Muscle layer of duodenum (tissue), 2 donors: ENCODE measurements at regions not wholly inside any gene's neighbourhood (a gene's known extent, or its start where the extent isn't known, plus 50 kb on each side); places are given as distances from the start of the nearest gene placed in this dataset.
"Not testable (repeated sequence)": the region's sequence is repeated elsewhere in the genome, so short reads cannot be mapped to it uniquely, and the experiment has no call there.

Source experiments
- H3K27ac ChIP-seq: one replicate; pipeline ENCODE4 v1.7.0; 2013; ENCODE audit warnings: mild to moderate bottlenecking, low read length
- H3K27me3 ChIP-seq: one replicate; pipeline ENCODE4 v1.7.0; 2013; ENCODE audit warnings: low read depth, mild to moderate bottlenecking, control low read depth, low read length
- H3K36me3 ChIP-seq, 2 donors: one replicate each; pipeline ENCODE4 v1.7.0; 2013; ENCODE audit warnings: low read length in 2 of 2, control low read depth in 1 of 2, mild to moderate bottlenecking in 1 of 2; ENCODE audit not compliant: insufficient read depth in 2 of 2, control insufficient read depth in 1 of 2
- H3K4me1 ChIP-seq, 2 donors: one replicate each; pipeline ENCODE4 v1.7.0; 2013; ENCODE audit warnings: low read length in 2 of 2, mild to moderate bottlenecking in 2 of 2, control low read depth in 1 of 2, moderate library complexity in 1 of 2; ENCODE audit not compliant: insufficient read depth in 2 of 2, control insufficient read depth in 1 of 2
- H3K4me3 ChIP-seq, 2 donors: one replicate each; pipeline ENCODE4 v1.7.0; 2013; ENCODE audit warnings: low read length in 2 of 2, low read depth in 1 of 2, mild to moderate bottlenecking in 1 of 2
- H3K9me3 ChIP-seq, 2 donors: one replicate each; pipeline ENCODE4 v1.7.0; 2013; ENCODE audit warnings: low read length in 2 of 2, control low read depth in 1 of 2, mild to moderate bottlenecking in 1 of 2; ENCODE audit not compliant: control insufficient read depth in 1 of 2
- donor health status: healthy.

DNA sequence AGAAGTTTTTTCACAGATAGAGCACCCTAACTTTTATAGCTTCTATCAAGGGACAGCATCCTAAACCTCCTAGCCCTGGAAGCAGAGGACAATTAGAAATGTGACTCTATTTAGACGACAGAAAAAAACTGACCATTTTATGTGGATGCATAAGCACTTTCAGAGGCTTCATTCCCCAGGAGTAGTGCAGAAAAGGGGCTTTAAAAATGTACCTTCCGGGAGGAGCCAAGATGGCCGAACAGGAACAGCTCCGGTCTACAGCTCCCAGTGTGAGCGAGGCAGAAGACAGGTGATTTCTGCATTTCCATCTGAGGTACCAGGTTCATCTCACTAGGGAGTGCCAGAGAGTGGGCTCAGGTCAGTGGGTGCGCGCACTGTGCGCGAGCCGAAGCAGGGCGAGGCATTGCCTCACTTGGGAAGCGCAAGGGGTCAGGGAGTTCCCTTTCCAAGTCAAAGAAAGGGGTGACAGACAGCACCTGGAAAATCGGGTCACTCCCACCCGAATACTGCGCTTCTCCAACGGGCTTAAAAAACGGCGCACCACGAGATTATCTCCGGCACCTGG is 416.4 kb upstream of the C1orf87 start:
- not testable (repeated sequence) for H3K4me1 ChIP-seq, H3K9me3 ChIP-seq, H3K27me3 ChIP-seq, H3K4me3 ChIP-seq, H3K27ac ChIP-seq, H3K36me3 ChIP-seq

DNA sequence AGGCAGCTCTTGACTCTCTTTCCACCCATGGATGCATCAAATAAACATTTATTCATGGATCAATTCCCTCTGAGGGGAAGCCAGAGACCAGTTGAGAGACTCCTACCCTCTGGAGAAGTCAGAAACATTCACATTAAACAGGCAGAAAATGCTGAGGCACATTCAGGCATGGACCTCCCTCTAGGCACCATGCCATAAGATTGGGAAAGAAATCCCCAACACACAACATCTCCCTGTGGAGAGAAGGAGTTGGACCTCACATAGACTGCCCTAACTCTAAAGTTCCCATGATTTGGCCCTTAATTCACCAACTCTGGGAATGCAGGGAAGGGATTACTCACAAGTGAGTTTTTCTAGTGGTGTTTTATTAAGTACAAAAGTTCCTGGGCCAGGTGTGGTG is 415.3 kb upstream of the C1orf87 start:
- Histone ChIP-seq H3K36me3 (no peaks in the 10 kb centered on the region), H3K27ac (no peak overlapping the region), H3K9me3 (no peaks in the 10 kb centered on the region), H3K4me1 (peaks cover 0 to 4% of the 10 kb centered on the region in 2 donors), H3K27me3 (no peaks in the 10 kb centered on the region), H3K4me3 (no peak overlapping the region)

DNA sequence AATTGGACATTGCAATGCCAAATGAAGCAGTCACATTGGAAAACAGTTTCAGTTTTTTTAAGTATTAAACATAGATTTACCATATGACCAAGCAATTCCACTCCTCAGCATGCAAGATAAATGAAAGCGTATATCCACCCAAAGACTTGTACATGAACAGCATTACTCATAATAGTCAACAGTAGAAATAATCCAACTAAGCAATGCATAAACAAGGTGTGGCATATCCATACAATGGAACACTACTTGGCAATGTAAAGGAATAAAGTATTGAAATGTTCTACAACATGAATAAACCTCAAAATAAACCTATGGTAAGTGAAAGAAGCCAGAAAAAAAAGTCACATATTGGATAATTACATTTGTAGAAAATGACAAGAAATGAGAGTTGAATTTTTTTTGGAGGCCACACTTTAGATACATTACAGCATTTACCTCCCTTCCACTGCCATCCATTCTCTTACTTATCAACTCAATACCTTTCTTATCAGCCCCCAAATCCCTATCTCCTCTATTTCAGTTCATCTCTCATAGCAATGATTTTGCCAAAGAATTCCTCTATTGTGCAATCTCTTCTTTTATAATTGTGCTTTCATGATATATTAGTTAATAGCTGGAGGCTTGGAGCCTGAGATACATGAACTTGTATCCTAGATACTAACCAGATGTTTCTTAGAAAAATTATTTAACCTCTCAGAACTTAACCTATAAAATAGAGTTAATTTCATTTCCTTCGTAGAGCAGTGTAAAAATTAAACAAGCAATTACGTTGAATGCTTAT is 414.2 kb upstream of the C1orf87 start:
- Histone ChIP-seq H3K36me3 (no peaks in the 10 kb centered on the region), H3K4me3 (no peak overlapping the region), H3K4me1 (peaks cover 0 to 4% of the 10 kb centered on the region in 2 donors), H3K9me3 (no peaks in the 10 kb centered on the region), H3K27ac (no peak overlapping the region), H3K27me3 (no peaks in the 10 kb centered on the region)

DNA sequence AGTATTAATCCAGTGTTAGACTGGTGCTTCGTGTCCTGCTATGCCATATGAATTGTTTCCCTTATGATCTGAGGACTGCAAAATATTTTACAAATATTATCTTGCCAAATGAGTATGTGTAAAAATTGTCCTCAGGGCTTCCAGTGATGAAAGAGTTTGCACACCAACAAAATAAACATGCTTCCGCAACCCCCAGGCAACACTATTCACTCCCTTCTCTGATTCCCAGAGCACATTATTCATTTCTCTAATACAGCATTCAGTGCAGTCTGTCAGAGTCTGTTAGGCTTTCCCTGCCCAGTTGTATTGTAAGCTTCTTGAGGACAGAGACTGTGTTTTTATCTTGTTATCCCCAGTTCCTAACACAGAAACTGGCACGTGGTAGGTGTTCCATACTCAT is 409.9 kb upstream of the C1orf87 start:
- Histone ChIP-seq H3K4me3 (no peak overlapping the region), H3K36me3 (no peaks in the 10 kb centered on the region), H3K9me3 (peaks cover 0 to 4% of the 10 kb centered on the region in 2 donors), H3K27me3 (no peaks in the 10 kb centered on the region), H3K27ac (no peak overlapping the region), H3K4me1 (peaks cover 0 to 3% of the 10 kb centered on the region in 2 donors)

DNA sequence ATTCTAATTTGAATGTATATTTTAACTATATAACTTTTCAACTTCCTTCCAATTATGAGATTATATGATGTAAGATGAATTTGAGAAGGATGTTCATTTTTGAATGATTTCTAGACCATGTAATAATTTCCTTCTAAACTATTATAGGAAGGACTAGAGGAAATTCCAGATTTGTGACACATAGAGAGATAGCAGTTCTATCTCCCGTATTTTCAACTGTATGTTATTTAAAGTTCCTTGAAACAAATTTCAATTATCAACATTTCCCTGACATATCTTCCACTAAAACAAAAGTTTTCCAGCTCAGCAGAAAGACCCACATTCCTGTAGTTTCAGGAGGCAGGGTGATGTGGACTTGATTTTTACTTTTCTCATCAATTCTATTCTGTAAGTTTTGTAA is 396.7 kb upstream of the C1orf87 start:
- Histone ChIP-seq H3K4me3 (no peak overlapping the region), H3K4me1 (no peaks in the 10 kb centered on the region), H3K9me3 (no peaks in the 10 kb centered on the region), H3K27me3 (no peaks in the 10 kb centered on the region), H3K27ac (no peak overlapping the region), H3K36me3 (no peaks in the 10 kb centered on the region)

DNA sequence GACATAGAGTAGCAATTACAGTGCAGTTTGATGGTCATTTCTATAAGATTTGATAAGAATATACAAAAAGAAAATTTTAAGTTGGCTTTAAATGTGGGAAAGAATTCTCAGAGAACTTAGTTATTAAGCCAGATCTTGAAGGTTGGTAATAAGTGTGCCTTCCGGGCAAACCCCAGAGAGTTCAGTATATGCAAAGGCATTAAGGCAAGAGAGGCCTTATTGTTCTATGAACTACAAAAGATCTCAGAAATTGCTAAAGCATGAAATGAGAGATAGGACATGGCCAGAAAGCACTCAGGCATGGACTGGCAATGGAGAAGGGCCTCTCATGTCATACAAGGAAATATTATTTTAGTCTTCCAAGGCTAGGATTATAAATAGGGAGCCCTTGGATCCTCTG is 390.2 kb upstream of the C1orf87 start:
- Histone ChIP-seq H3K4me1 (no peaks in the 10 kb centered on the region), H3K4me3 (no peak overlapping the region), H3K9me3 (no peaks in the 10 kb centered on the region), H3K36me3 (no peaks in the 10 kb centered on the region), H3K27me3 (no peaks in the 10 kb centered on the region), H3K27ac (no peak overlapping the region)

DNA sequence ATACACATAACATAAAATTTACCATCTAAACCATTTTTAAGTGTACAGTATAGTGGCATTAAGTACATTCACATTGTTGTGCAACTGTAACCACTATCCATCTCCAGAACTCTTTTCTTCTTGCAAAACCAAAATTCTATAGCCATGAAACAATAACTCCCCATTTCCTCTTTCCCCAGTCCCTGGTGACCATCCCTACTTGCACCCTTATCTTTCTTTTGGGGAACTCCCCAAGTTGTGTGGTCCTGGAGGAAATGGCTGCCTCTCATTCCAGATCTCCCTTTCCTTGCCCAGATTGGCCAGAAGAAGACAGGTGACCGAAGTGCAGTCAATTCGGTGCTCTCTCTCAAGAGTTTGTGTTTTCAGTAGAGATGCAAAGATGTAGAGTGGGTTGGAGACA is 389.6 kb upstream of the C1orf87 start:
- Histone ChIP-seq H3K4me1 (no peaks in the 10 kb centered on the region), H3K27me3 (no peaks in the 10 kb centered on the region), H3K27ac (no peak overlapping the region), H3K36me3 (no peaks in the 10 kb centered on the region), H3K4me3 (no peak overlapping the region), H3K9me3 (no peaks in the 10 kb centered on the region)

DNA sequence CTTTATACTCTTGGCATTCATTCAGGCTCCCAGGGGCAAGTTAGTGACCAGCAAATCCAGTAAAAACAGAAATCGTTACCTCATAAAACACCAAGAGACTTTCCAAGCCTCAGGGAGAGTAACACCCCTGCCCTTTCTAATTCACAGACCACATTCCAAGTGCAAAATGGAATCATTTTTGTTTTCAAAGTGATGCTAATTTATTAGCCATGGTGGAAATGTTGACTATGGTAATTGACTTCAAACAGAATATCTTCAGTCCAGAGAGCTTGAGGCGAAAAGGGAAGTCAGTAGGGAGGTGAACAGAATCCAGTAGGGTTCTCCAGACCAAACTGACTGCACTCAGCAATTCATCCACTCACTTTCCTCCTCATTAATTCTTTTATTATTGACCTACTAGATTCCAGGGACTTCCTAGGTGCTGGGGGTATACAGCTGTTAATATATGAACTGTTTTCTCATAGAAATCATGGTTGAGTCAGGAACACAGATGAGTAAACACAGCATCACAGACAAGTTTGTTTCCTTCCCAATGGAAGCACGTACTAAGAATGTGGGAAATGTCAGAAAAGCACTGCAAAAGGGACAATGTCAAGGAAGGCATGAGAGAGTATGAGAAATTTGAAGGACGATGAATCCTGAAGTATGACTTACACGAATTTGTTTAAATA is 388.5 kb upstream of the C1orf87 start:
- H3K27me3 ChIP-seq, result no peaks in the 10 kb centered on the region
- H3K27ac ChIP-seq, result no peak overlapping the region
- H3K9me3 ChIP-seq, result no peaks in the 10 kb centered on the region
- no peaks in the 10 kb centered on the region for H3K36me3 ChIP-seq
- H3K4me1 ChIP-seq, result no peaks in the 10 kb centered on the region
- no peak overlapping the region for H3K4me3 ChIP-seq

DNA sequence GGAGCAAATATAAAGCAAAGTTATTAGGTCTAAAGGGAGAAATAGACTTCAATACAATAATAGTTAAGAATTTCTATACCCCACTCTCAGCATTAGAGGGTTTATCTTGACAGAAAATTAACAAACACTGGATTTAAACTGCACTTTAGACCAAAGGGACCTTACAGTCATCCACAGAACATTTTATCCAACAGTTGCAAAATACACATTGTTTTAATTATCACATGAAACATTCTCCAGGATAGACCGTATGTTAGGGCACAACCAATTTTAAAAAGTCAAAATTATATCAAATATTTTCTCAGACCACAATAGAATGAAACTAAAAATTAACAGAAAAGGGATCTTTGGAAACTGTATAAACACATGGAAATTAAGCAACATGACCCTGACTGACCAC is 384.5 kb upstream of the C1orf87 start:
- Histone ChIP-seq H3K9me3 (peaks cover 0 to 11% of the 10 kb centered on the region in 2 donors), H3K4me1 (no peaks in the 10 kb centered on the region), H3K27me3 (no peaks in the 10 kb centered on the region), H3K36me3 (no peaks in the 10 kb centered on the region), H3K27ac (no peak overlapping the region), H3K4me3 (no peak overlapping the region)

DNA sequence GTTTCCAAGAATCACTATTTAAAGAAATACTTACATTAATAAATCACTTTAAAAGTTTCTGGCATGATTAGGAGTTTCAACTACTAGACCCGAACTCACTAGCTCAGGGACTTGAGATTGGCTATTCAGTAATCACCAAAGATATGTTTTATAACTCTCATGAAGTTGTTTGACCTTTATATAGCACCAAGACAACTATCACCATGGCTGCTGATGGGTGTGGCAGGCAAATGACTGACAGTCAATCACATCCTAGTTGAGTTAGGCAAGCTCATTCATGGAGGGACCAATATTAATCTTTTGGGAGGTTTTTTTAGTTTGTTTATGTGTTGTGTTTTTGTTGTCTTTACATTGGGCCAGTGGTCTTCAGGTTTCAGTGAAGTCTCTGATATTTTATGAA is 376.3 kb upstream of the C1orf87 start:
- Histone ChIP-seq H3K36me3 (no peaks in the 10 kb centered on the region), H3K27ac (no peak overlapping the region), H3K9me3 (no peaks in the 10 kb centered on the region), H3K4me1 (no peaks in the 10 kb centered on the region), H3K27me3 (no peaks in the 10 kb centered on the region), H3K4me3 (no peak overlapping the region)

DNA sequence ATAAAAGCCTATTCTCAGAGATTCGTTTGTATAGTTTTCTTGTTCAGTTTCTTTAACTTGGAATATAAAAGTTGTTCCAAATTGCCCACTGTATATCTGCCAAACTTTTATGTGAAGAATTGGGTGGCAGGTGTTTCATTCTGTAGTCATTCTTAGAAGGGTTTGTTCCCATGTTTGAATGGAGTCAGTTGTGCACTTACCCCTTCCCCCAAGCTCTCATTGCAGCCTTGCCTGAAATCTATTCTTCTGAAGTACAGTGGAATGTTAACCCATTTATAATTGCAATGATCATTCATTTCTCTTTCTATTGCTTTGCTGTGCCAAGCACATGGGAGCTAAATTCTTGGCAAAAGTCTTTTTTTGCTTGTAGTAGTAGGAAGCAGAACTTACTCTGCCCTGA is 375.3 kb upstream of the C1orf87 start:
- H3K9me3 ChIP-seq, result no peaks in the 10 kb centered on the region
- H3K36me3 ChIP-seq, result no peaks in the 10 kb centered on the region
- no peaks in the 10 kb centered on the region for H3K27me3 ChIP-seq
- no peaks in the 10 kb centered on the region for H3K4me1 ChIP-seq
- H3K4me3 ChIP-seq, result no peak overlapping the region
- no peak overlapping the region for H3K27ac ChIP-seq
